NCI-H460 (cell line): ENCODE measurements at regions not wholly inside any gene's neighbourhood (a gene's known extent, or its start where the extent isn't known, plus 50 kb on each side); places are given as distances from the start of the nearest gene placed in this dataset.

ENCODE experiments used
- DNase-seq: peaks from one replicate; pipeline ENCODE4 v3.0.0-alpha.2; 2016; ENCODE audit warnings: low read depth; ENCODE audit errors: extremely low read depth

DNA sequence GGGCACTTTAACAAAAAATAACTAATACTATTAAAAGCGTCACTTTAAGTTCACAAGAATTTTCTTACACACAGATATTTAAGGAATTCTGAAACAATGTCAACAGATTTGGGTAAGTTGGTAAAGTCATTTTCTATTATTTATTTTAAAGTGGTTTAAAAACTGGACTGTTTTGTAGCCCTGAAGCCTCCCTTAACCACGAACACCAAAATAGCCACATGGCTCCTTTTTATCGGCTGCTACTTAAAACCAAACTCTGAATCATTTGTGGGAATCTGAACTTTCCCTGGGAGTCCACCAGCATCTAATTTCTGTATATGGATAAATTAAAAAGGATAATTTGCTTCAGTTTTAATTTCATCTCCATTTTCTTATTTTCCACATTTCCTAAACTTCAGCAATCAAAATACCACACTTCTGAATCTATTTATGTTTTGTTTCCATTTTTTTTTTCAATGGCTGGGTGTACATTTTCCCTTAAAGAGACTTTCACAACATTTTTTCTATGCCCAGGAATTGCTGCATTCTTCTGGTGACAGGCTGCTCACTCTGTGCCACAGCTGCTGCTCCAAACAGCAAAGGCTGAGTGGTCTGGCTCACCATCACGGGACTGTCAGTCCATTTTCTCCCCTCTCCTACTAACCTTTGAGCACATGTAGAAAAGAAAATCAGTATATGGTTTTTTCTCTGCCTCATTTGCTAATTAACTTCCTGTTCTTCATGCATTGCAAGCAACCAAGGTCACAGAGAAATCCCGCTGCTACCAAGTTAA is 255.5 kb upstream of the KCNJ16 start:
- DNase-seq, result no peak

- DNase-seq, result no peak
Observed at GRCh38 chr17:69820876-69821473, 254.1 kb upstream of the KCNJ16 start.

GRCh38 chr17:69822314-69822875 is 252.6 kb upstream of the KCNJ16 start:
- no peak for DNase-seq

DNA sequence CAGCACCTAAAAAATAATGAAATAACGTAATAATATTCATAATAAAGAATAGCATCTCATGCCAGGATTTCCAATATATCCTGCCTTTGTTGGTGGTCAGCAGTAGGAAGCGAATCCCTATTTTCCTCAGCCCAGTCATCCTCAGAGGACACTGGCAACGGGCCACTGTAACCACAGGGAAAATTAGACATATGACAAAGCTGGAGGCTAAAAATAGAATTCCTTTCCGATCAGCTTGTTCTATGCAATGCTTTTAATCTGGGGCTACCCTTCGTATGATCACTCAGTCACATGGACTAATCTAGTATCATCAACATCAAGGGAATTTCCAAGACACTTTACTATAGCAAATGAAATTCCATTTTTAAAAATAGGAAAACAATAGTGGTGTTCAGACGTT is 246.9 kb upstream of the KCNJ16 start:
- no peak for DNase-seq

DNA sequence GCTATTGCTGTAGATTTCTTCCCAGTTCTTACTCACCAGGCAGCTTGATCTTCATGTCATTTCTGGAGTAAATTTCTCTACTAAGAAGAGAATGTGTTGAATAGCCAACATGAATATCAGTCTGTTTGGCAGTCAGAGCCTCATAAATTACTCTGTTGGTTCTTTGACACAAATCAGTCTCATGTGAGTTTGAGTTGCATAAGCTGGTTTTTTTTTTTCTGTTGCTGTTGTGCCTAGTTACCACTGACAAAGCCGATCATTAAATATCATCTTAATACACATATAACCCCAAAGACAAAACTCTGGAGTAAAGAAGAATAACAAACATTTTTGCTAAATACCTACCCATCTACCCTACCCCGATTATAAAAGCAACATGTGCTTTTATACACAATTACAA is 240.5 kb upstream of the KCNJ16 start:
- no peak for DNase-seq

DNA sequence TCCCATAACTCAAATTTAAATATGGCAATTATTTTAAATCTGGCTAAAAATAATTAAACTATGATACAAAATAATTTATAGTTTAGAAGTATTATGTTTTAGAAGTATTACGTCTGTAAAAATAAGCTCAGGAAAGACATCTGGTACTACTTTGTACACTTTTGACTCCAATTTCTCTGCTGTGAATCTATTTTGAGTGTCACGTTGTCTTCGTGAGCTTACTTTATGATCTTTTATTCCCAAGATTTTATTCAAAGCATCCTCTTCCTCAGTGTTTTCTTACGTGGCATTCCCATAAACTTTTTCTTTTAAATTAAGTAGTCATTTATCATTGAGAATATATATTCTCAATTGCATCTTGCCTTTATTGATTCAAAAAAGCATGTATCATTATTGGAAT is 223.3 kb upstream of the KCNJ16 start:
- DNase-seq, result no peak

DNA sequence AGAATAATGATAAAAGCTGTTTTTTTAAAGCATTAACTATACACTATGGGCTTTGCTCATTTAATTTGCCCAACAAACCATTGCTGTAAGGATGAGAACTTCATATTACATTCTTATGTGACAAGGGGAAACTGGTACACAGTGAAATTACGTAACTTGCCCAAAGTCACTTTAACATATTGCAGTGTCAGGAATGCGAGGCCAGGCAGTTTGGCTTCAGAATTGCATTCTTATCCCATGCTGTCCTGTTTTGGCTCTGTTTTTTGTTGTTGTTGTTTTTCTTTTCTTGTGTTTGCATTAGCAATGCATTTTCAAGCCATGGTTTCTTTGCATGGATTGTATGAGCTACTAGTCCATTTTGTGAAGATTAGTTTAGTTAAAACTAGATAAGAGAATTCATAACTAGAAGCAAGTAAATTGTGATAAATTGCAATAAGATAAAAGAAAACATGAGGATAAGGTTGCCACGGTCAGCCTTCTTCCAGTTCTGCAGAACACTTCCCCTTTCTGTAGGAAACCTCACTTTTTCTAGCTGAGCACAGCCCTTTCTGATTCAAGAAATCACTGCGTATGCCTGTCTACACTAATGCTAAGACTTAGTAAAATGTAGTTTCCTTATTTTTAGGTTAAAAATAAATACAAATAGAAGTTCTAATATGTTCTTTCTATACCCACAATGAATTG is 221.3 kb upstream of the KCNJ16 start:
- no peak for DNase-seq

- no peak for DNase-seq
Observed at GRCh38 chr17:69854225-69854780, 220.7 kb upstream of the KCNJ16 start.

GRCh38 chr17:69856946-69857345 is 218.1 kb upstream of the KCNJ16 start:
- no peak for DNase-seq

- DNase-seq, result peak; percentile 70
Observed at GRCh38 chr17:69857412-69857835, 217.6 kb upstream of the KCNJ16 start.

- no peak for DNase-seq
Observed at GRCh38 chr17:69858460-69858859, 216.6 kb upstream of the KCNJ16 start.

DNA sequence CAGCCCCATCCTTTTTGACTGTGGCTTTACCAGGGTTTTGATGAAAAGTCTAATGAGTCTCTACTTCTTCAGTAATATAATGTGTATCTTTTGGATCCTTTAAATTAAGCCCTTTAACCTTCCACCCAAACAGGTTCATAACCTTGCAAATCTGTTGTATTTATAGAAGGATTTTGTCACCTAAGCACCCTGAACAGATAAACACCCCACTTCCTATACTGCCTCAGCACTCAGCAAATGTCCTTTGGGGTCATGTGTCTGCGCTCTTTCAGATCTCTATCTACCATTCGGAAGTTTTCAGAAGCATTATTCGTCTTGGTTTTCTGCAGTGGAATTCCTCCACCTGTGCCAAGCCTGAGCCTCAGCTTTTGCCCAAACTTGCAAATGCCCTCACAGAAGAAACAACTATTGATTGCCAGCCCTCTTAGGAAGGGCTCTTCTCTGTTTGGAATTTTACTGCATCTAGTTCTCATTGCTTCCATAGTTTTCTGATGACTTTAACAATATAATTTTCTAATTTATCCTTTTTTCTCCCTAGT is 214.8 kb upstream of the KCNJ16 start:
- no peak for DNase-seq

GRCh38 chr17:69864462-69864861 is 210.6 kb upstream of the KCNJ16 start:
- no peak for DNase-seq

GRCh38 chr17:69869667-69870066 is 205.4 kb upstream of the KCNJ16 start:
- DNase-seq, result no peak

- no peak for DNase-seq
Observed at GRCh38 chr17:69870091-69870530, 204.9 kb upstream of the KCNJ16 start.

DNA sequence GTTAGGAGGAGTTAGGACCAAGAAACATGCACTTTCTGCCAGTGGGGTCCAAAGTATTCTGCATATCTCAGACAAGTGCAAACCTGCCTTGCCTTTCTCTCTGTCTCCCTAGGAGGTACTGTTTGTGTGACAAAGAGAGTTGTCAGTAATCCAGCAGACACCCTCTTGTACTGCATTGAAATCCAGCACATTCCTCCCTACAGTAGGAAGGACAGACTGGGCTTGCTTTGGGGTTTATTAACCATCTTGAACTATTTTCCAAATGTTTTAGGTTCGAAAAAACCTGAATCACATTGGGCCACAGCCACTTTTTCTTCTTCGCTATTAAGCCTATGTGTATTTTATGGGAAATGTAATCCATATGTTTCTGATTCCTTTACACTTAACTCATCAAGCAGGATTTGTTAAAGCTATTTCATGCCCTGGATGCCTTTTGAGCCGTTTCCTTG is 204.2 kb upstream of the KCNJ16 start:
- no peak for DNase-seq

GRCh38 chr17:69871318-69871717 is 203.7 kb upstream of the KCNJ16 start:
- DNase-seq, result no peak

GRCh38 chr17:69872675-69873262 is 202.3 kb upstream of the KCNJ16 start:
- no peak for DNase-seq

- no peak for DNase-seq
Observed at GRCh38 chr17:69874175-69874670, 200.8 kb upstream of the KCNJ16 start.

DNA sequence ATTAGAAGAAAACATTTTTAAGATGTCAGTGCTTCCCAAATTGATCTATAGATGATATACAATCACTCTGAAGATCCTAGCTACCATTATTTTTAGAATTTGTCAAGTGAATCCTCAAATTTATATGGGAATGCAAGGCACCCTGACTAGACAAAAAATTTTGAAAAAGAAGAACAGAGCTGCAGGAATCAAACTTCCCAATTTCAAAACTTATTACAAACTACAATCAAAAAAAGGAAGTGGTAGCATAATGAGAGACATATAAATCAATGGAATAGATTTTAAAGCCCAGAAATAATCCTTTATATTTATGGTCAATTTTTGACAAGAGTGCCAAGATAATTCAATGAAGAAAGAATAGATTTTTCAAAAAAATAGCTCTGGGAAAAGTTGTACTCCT is 198.3 kb upstream of the KCNJ16 start:
- no peak for DNase-seq
